HEK293 (cell line): ENCODE measurements at regions not wholly inside any gene's neighbourhood (a gene's known extent, or its start where the extent isn't known, plus 50 kb on each side); places are given as distances from the start of the nearest gene placed in this dataset.

Source experiments
- CTCF ChIA-PET: fragments of 350-600 bp; formaldehyde crosslinking; extraction: SDS; loops from one replicate; lab custom pipeline; 2021; ENCODE audit warnings: antibody characterized with exemption; lab: Yijun Ruan, JAX
- POLR2A ChIA-PET: fragments of 300-600 bp; formaldehyde crosslinking; extraction: SDS; loops from one replicate; lab custom pipeline; 2020; ENCODE audit warnings: antibody characterized with exemption, inconsistent platforms; lab: Yijun Ruan, JAX
- H3K27ac ChIP-seq: fragments of 200-500 bp; sonication (Bioruptor generic); 2 replicates; pipeline ENCODE4 v1.5.1; 2014; ENCODE audit warnings: low read depth, low read length, control low read depth, inconsistent platforms; ENCODE audit errors: extremely low read depth
- H3K36me3 ChIP-seq, 2 experiments: fragments of 200-500 bp in 1 of 2; sonication (Bioruptor generic) in 1 of 2; 1 replicate in 1 of 2; 2 replicates in 1 of 2; pipeline ENCODE4 v1.5.1; 2014 to 2017; ENCODE audit warnings: inconsistent platforms in 2 of 2, low read length in 2 of 2; ENCODE audit not compliant: control insufficient read depth in 2 of 2, insufficient read depth in 1 of 2
- H3K4me1 ChIP-seq: fragments of 200-500 bp; sonication (Bioruptor generic); 2 replicates; pipeline ENCODE4 v1.5.1; 2014; ENCODE audit warnings: mild to moderate bottlenecking, low read length, inconsistent platforms; ENCODE audit not compliant: control insufficient read depth, insufficient read depth
- H3K4me3 ChIP-seq: 2 replicates; pipeline ENCODE4 v1.5.1; 2011; ENCODE audit warnings: low read depth, mild to moderate bottlenecking, control low read depth, low read length, moderate library complexity
- H3K9me3 ChIP-seq: fragments of 200-500 bp; sonication (Bioruptor generic); 2 replicates; pipeline ENCODE4 v1.5.1; 2014; ENCODE audit warnings: low read depth, low read length, inconsistent platforms; ENCODE audit not compliant: control insufficient read depth, insufficient read depth
- BCL11A ChIP-seq: fragments of 450-650 bp; formaldehyde crosslinking; IDR thresholded peaks from 2 replicates; pipeline ENCODE4 v1.5.1; 2016; ENCODE audit warnings: low read depth, missing biosample characterization, missing genetic modification characterization
- CTCF ChIP-seq: fragments of 450-650 bp; formaldehyde crosslinking; IDR thresholded peaks from 2 replicates; pipeline ENCODE4 v1.5.1; 2016; ENCODE audit warnings: missing biosample characterization, missing genetic modification characterization
- GLI4 ChIP-seq: fragments of 450-650 bp; formaldehyde crosslinking; IDR thresholded peaks from 2 replicates; pipeline ENCODE4 v1.5.1; 2016; ENCODE audit warnings: missing biosample characterization, missing genetic modification characterization
- HOXA7 ChIP-seq: sonication (generic); formaldehyde crosslinking; IDR thresholded peaks from 2 replicates; pipeline ENCODE4 v1.8.1; 2022; ENCODE audit warnings: missing genetic modification reagents, borderline replicate concordance
- HOXC10 ChIP-seq: sonication (generic); formaldehyde crosslinking; IDR thresholded peaks from 2 replicates; pipeline ENCODE4 v1.8.1; 2023; ENCODE audit warnings: mild to moderate bottlenecking, missing genetic modification reagents
- MEIS1 ChIP-seq: sonication (generic); formaldehyde crosslinking; IDR thresholded peaks from 2 replicates; pipeline ENCODE4 v1.8.1; 2022; ENCODE audit warnings: missing genetic modification reagents, mild to moderate bottlenecking, borderline replicate concordance
- MZF1 ChIP-seq: fragments of 450-650 bp; formaldehyde crosslinking; IDR thresholded peaks from 2 replicates; pipeline ENCODE4 v1.5.1; 2017; ENCODE audit warnings: missing biosample characterization, missing genetic modification characterization, borderline replicate concordance
- ZBTB10 ChIP-seq: fragments of 450-650 bp; formaldehyde crosslinking; IDR thresholded peaks from 2 replicates; pipeline ENCODE4 v1.5.1; 2016; ENCODE audit warnings: missing biosample characterization, missing genetic modification characterization
- ZBTB44 ChIP-seq: fragments of 450-650 bp; IDR thresholded peaks from 2 replicates; pipeline ENCODE4 v1.5.1; 2018; ENCODE audit warnings: missing biosample characterization, mild to moderate bottlenecking, missing genetic modification characterization
- ZNF133 ChIP-seq: fragments of 450-650 bp; formaldehyde crosslinking; IDR thresholded peaks from 2 replicates; pipeline ENCODE4 v1.5.1; 2016; ENCODE audit warnings: missing biosample characterization, missing genetic modification characterization
- ZNF146 ChIP-seq: fragments of 450-650 bp; formaldehyde crosslinking; IDR thresholded peaks from 2 replicates; pipeline ENCODE4 v1.5.1; 2016; ENCODE audit warnings: missing biosample characterization, missing genetic modification characterization
- ZNF202 ChIP-seq: fragments of 450-650 bp; formaldehyde crosslinking; IDR thresholded peaks from 2 replicates; pipeline ENCODE4 v1.5.1; 2016; ENCODE audit warnings: missing biosample characterization, missing genetic modification characterization, borderline replicate concordance
- ZNF280D ChIP-seq: fragments of 450-650 bp; formaldehyde crosslinking; IDR thresholded peaks from 2 replicates; pipeline ENCODE4 v1.5.1; 2016; ENCODE audit warnings: missing biosample characterization, missing genetic modification characterization
- ZNF423 ChIP-seq: fragments of 450-650 bp; formaldehyde crosslinking; IDR thresholded peaks from 2 replicates; pipeline ENCODE4 v1.5.1; 2016; ENCODE audit warnings: missing biosample characterization, missing genetic modification characterization
- ZNF510 ChIP-seq: fragments of 450-650 bp; formaldehyde crosslinking; IDR thresholded peaks from 2 replicates; pipeline ENCODE4 v1.5.1; 2018; ENCODE audit warnings: mild to moderate bottlenecking, missing genetic modification characterization, missing biosample characterization; ENCODE audit not compliant: insufficient replicate concordance
- ZNF513 ChIP-seq: fragments of 450-650 bp; IDR thresholded peaks from 2 replicates; pipeline ENCODE4 v1.5.1; 2018; ENCODE audit warnings: missing biosample characterization, missing genetic modification characterization
- ZNF654 ChIP-seq: fragments of 450-650 bp; formaldehyde crosslinking; IDR thresholded peaks from 2 replicates; pipeline ENCODE4 v1.5.1; 2016; ENCODE audit warnings: low read depth, missing biosample characterization, missing genetic modification characterization
- ZNF670 ChIP-seq: fragments of 450-650 bp; formaldehyde crosslinking; IDR thresholded peaks from 2 replicates; pipeline ENCODE4 v1.5.1; 2016; ENCODE audit warnings: missing biosample characterization, missing genetic modification characterization, low read depth
- ZNF777 ChIP-seq: fragments of 450-650 bp; formaldehyde crosslinking; IDR thresholded peaks from 2 replicates; pipeline ENCODE4 v1.5.1; 2017; ENCODE audit warnings: missing biosample characterization, missing genetic modification characterization, borderline replicate concordance
- ZSCAN23 ChIP-seq: fragments of 450-650 bp; formaldehyde crosslinking; IDR thresholded peaks from 2 replicates; pipeline ENCODE4 v1.5.1; 2016; ENCODE audit warnings: missing biosample characterization, missing genetic modification characterization
- TF ChIP-seq, protein P1 (sequence below): fragments of 450-650 bp; formaldehyde crosslinking; IDR thresholded peaks from 2 replicates; pipeline ENCODE4 v1.5.1; 2016; ENCODE audit warnings: missing biosample characterization, missing genetic modification characterization, low read depth

DNA sequence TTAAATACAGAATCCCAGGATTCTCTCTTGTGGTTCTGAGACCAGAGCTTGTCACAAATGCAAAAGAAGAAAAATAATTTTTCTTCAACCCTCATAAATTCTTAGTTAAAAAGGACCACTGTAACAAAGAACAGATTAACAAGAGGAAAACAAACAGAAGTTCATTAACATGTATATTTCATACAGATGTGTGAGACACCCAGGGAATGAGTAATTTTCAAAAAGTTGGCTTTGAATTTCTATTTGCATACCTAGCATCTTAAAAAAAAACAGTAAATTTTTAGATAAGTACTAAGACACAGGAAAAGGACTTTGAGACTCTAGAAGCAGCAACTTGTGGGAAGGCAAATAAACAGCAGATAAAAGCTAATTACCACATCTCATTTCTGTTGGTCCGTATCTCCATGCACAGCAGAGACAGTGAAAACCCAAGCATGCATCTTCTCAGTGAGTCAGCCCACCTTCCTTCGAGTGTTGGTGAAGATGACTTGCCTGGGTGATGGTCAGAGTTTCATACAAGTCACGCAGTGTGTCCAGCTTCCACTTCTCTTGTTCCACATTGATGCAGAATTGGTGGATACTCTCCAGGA, 399.9 kb upstream of the ADAMTS5 start:
- Histone ChIP-seq H3K36me3 (no peaks in the 10 kb centered on the region), H3K4me1 (no peaks in the 10 kb centered on the region), H3K4me3 (no peak overlapping the region), H3K9me3 (no peaks in the 10 kb centered on the region), H3K27ac (no peak overlapping the region)
- no peak for TF ChIP-seq ZNF146 (tag by site-specific recombination)
- no peak for TF ChIP-seq ZBTB10 (tag by site-specific recombination)
- no peak for TF ChIP-seq MEIS1
- no peak for TF ChIP-seq ZNF510 (tag by site-specific recombination)
- no peak for TF ChIP-seq ZNF133 (tag by site-specific recombination)
- no peak for TF ChIP-seq ZNF513 (tag by site-specific recombination)
- TF ChIP-seq GLI4 (tag by site-specific recombination) = no peak
- no peak for TF ChIP-seq CTCF (tag by site-specific recombination)
- TF ChIP-seq ZBTB44 (tag by site-specific recombination) = no peak
- no peak for TF ChIP-seq ZSCAN23 (tag by site-specific recombination)
- ChIA-PET POLR2A (no interaction called here), CTCF (interaction anchor here (0.6 to 1.3 kb wide), 4 partner anchors 10 to 1759 kb away, joined by 3 to 4 read pairs (median 3); no protein-coding TSS in a partner anchor)

- Histone ChIP-seq H3K4me1 (no peaks in the 10 kb centered on the region), H3K27ac (no peak overlapping the region), H3K36me3 (no peaks in the 10 kb centered on the region), H3K4me3 (no peak overlapping the region), H3K9me3 (no peaks in the 10 kb centered on the region)
- POLR2A ChIA-PET = no interaction called here
- CTCF ChIA-PET = interaction anchor here (0.8 to 1.3 kb wide), 2 partner anchors 11 to 1758 kb away, joined by 3 read pairs; no protein-coding TSS in a partner anchor
- no peak for TF ChIP-seq HOXA7 (CRISPR knock-in tag)
- TF ChIP-seq ZNF654 = no peak
- no peak for TF ChIP-seq ZNF777
- TF ChIP-seq ZNF202 (tag by site-specific recombination) = no peak
- no peak for TF ChIP-seq ZNF670 (tag by site-specific recombination)
- no peak for TF ChIP-seq BCL11A (tag by site-specific recombination)
- no peak for TF ChIP-seq ZNF280D (tag by site-specific recombination)
- TF ChIP-seq, protein P1, sequence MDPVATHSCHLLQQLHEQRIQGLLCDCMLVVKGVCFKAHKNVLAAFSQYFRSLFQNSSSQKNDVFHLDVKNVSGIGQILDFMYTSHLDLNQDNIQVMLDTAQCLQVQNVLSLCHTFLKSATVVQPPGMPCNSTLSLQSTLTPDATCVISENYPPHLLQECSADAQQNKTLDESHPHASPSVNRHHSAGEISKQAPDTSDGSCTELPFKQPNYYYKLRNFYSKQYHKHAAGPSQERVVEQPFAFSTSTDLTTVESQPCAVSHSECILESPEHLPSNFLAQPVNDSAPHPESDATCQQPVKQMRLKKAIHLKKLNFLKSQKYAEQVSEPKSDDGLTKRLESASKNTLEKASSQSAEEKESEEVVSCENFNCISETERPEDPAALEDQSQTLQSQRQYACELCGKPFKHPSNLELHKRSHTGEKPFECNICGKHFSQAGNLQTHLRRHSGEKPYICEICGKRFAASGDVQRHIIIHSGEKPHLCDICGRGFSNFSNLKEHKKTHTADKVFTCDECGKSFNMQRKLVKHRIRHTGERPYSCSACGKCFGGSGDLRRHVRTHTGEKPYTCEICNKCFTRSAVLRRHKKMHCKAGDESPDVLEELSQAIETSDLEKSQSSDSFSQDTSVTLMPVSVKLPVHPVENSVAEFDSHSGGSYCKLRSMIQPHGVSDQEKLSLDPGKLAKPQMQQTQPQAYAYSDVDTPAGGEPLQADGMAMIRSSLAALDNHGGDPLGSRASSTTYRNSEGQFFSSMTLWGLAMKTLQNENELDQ (tag by site-specific recombination) = no peak
- TF ChIP-seq MZF1 = no peak
- TF ChIP-seq ZNF423 (tag by site-specific recombination) = no peak
- TF ChIP-seq HOXC10 (CRISPR knock-in tag) = no peak
These were observed 399.1 kb upstream of the ADAMTS5 start for GRCh38 chr21:27366036-27366435.
